ENCODE measurements at regions not wholly inside any gene's neighbourhood (a gene's known extent, or its start where the extent isn't known, plus 50 kb on each side); places are given as distances from the start of the nearest gene placed in this dataset.

DNA sequence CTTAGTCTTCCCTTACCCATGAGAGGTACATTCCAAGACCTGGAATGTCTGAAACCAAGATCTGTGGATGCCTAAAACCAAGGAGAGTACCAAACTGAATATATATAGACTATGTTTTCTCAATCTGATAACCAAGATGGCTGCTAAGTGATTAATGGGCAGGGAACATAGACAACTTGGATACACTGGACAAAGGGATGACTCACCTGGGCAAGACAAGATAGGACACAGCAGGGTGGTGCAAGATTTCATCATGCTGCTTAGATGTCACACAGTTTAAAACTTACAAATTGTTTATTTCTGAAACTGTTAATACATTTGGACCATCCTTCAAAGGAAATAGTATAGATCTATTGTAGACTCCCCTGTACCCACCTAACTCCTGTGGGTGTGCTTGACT lies 130.9 kb downstream of the HTR1A start:
- TF ChIP-seq EP300 (IDR thresholded peaks at IDR 0.05; ENCODE audit: low read depth) (no peak), POLR2A (IDR thresholded peaks at IDR 0.05) (no peak)

Measured in transverse colon (tissue), 1 donor.